AG04449 (cell line): ENCODE measurements at regions not wholly inside any gene's neighbourhood (a gene's known extent, or its start where the extent isn't known, plus 50 kb on each side); places are given as distances from the start of the nearest gene placed in this dataset.
"Not testable (repeated sequence)": the region's sequence is repeated elsewhere in the genome, so short reads cannot be mapped to it uniquely, and the experiment has no call there.

Experiments used
- CTCF ChIA-PET: fragments of 350-600 bp; formaldehyde crosslinking; extraction: SDS; loops from one replicate; lab custom pipeline; 2021; ENCODE audit warnings: antibody characterized with exemption; lab: Yijun Ruan, JAX
- POLR2A ChIA-PET: fragments of 400-600, 350-600 bp; formaldehyde crosslinking; extraction: SDS; loops from one replicate; lab custom pipeline; 2020; ENCODE audit warnings: antibody characterized with exemption, inconsistent platforms; lab: Yijun Ruan, JAX
- DNase-seq: peaks from one replicate; pipeline ENCODE4 v3.0.0-alpha.2; 2010; ENCODE audit warnings: low read depth, low spot score
- H3K4me3 ChIP-seq: 2 replicates; pipeline ENCODE4 v1.5.1; 2011; ENCODE audit warnings: low read depth, mild to moderate bottlenecking, control low read depth, low read length
- TF ChIP-seq, protein P1 (sequence below): IDR thresholded peaks from one replicate; pipeline ENCODE4 v1.5.1; 2011; ENCODE audit warnings: mild to moderate bottlenecking, moderate library complexity, low read length, control low read depth, inconsistent platforms; ENCODE audit not compliant: insufficient read depth; ENCODE audit errors: missing control alignments

DNA sequence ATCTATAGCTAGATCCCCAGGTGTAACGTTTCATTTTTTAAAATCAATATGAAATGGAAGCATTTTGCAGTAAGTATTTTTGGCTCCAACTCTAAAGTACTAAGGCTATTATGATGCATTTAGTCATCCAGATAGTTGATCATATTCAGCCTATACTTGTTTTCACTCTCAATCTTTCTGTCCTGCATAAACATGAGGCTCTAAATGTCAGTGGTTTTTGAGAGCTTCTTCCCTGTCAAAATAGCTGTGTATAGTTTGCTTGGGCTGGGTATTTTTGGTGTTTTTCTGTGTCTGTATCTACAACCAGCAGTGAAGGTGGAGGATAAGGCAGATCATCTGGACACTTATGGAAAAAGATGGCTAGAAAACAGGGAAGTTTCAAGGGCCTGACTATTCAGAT, 128.0 kb downstream of the LRRN1 start:
- TF ChIP-seq, protein P1, sequence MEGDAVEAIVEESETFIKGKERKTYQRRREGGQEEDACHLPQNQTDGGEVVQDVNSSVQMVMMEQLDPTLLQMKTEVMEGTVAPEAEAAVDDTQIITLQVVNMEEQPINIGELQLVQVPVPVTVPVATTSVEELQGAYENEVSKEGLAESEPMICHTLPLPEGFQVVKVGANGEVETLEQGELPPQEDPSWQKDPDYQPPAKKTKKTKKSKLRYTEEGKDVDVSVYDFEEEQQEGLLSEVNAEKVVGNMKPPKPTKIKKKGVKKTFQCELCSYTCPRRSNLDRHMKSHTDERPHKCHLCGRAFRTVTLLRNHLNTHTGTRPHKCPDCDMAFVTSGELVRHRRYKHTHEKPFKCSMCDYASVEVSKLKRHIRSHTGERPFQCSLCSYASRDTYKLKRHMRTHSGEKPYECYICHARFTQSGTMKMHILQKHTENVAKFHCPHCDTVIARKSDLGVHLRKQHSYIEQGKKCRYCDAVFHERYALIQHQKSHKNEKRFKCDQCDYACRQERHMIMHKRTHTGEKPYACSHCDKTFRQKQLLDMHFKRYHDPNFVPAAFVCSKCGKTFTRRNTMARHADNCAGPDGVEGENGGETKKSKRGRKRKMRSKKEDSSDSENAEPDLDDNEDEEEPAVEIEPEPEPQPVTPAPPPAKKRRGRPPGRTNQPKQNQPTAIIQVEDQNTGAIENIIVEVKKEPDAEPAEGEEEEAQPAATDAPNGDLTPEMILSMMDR = no peak
- no peak overlapping the region for H3K4me3 ChIP-seq
- ChIA-PET POLR2A (no interaction called here), CTCF (no interaction called here)
- DNase-seq = no peak

DNA sequence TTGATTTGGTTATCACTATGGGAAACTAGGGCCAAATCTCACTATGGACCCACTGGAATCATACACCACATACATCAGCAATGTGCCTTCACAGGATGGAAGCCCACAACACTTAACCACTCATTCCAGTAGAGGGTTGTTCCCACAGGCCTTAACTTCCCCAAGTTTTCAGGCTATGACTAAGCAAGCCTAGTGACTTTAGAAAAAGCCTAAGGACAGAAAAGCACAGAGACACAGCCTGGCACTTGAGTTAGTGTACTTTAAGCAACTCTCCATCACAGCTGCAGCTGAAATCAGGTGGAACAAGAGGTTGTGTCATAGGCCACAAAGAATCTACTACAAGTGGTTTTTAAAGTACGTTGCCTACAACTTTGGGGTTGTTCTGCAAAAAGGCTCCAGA, 128.7 kb downstream of the LRRN1 start:
- DNase-seq = no peak
- TF ChIP-seq, protein P1 = no peak
- H3K4me3 ChIP-seq = no peak overlapping the region
- ChIA-PET CTCF (no interaction called here), POLR2A (no interaction called here)

DNA sequence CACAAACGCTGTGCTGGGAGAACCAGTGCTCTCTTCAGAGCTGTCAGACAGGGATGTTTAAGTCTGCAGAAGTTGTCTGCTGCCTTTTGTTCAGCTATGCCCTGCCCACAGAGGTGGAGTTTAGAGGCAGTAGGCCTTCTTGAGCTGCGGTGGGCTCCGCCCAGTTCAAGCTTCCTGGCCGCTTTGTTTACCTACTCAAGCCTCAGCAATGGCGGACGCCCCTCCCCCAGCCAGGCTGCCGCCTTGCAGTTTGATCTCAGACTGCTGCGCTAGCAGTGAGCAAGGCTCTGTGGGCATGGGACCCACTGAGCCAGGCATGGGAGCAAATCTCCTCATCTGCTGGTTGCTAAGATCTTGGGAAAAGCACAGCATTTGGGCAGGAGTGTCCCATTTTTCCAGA, 142.1 kb downstream of the LRRN1 start:
- DNase-seq, CTCF ChIA-PET, H3K4me3 ChIP-seq, POLR2A ChIA-PET: not testable (repeated sequence)

DNA sequence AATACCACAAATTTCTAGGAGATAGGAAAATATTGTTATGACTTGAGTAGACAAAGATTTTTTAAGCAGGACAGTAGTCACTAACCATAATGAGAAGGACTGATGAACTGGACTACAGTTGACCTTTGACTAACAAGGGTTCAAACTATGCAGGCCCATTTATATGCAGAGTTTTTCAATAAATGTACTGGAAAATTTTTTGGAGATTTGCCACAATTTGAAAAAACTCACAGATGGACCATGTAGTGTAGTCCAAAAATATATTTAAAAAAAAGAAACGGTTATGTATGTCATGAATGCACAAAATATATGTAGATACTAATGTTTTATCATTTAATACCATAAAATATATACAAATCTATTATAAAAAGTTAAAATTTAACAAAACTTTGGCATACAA, 151.8 kb downstream of the LRRN1 start:
- TF ChIP-seq, protein P1 = no peak
- ChIA-PET POLR2A (no interaction called here), CTCF (no interaction called here)
- DNase-seq = no peak
- H3K4me3 ChIP-seq = no peak overlapping the region

DNA sequence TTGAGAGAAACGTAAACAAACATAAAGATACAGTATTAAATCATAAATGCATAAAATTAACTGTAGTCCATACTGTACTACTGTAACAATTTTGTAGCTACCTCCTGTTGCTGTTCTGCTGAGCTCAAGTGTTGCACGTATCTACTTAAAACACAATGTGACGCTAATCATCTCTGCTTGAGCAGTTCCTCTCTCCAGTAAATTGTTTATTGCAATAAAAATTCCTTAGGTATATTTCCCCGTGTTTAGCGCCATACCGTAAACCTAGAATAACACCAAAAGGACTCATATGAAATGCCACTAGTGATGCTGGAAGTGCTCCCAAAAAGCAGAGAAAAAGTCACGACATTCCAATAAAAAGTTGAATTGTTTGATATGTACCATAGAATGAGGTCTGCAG, 152.3 kb downstream of the LRRN1 start:
- POLR2A ChIA-PET = no interaction called here
- TF ChIP-seq, protein P1 = no peak
- H3K4me3 ChIP-seq = no peak overlapping the region
- CTCF ChIA-PET = no interaction called here
- no peak for DNase-seq

DNA sequence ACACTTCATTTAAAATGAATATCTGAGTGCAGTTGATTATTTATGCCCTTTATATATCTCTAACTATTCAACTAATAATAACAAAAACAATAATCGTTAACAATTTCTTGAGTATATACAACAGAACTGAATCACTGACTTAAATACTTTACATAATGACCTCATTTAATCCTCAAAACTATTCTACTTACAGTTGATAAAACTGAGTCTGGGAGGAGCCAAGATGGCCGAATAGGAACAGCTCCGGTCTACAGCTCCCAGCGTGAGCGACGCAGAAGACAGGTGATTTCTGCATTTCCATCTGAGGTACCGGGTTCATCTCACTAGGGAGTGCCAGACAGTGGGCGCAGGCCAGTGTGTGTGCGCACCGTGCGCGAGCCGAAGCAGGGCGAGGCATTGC, 163.6 kb downstream of the LRRN1 start:
- H3K4me3 ChIP-seq, CTCF ChIA-PET, DNase-seq, POLR2A ChIA-PET: not testable (repeated sequence)

DNA sequence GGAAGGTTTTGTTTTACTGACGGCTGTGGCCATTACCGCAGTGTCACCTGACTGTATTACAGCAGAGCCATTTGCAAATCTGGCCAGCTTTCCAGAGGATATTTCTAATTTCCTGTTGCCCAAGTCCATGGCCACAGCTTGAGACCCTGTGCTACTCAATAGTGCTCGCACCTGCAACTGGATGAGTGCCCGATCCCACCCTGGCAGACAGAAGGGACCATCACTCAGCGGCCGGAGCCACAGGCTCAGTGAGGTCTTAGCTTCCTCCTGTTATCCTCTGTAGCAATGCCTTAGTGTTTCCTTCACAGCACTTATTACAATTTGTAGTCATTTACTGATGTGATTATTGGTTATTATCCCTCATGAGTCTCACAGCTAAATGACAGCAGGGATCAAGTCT, 184.8 kb downstream of the LRRN1 start:
- no peak for DNase-seq
- ChIA-PET CTCF (no interaction called here), POLR2A (no interaction called here)
- no peak overlapping the region for H3K4me3 ChIP-seq
- TF ChIP-seq, protein P1 = no peak

DNA sequence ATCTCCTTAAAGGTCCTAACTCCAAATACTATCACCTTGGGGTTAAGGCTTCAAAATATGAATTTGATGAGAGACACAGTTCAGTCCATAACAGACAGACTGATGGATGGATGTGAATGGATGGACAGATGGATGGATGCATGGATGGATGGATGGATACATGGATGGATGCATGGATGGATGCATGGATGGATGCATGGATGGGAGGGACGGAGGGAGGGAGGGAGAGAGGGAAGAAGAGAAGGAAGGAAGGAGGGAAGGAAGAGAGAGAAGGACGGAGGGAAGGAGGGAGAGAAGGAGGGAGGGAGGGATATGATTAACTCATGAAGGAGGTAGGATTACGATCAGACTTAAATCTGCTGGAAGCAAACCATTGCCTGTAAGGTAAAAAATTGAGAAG, 192.4 kb downstream of the LRRN1 start:
- no peak for DNase-seq
- ChIA-PET POLR2A (no interaction called here), CTCF (no interaction called here)
- TF ChIP-seq, protein P1 = no peak
- H3K4me3 ChIP-seq = no peak overlapping the region
